ENCODE measurements at regions not wholly inside any gene's neighbourhood (a gene's known extent, or its start where the extent isn't known, plus 50 kb on each side); places are given as distances from the start of the nearest gene placed in this dataset.

- TF ChIP-seq CTCF (conservative IDR thresholded peaks at IDR 0.05), result no peak
- Mint-ChIP-seq H3K4me3 (no peak overlapping the region), H3K27me3 (ENCODE audit: low read depth) (peaks cover 5% of the 10 kb centered on the region), H3K4me1 (no peaks in the 10 kb centered on the region), H3K9me3 (peaks cover 9% of the 10 kb centered on the region), H3K36me3 (ENCODE audit: low read depth) (no peaks in the 10 kb centered on the region), H3K27ac (ENCODE audit: unreplicated experiment) (no peak overlapping the region)
- no peak for DNase-seq (ENCODE audit: low read depth, low spot score)
These were observed 273.7 kb upstream of the KLHL29 start for GRCh38 chr2:23111263-23111662.

GRCh38 chr2:23112517-23112916 lies 272.5 kb upstream of the KLHL29 start:
- no peak overlapping the region for H3K27ac Mint-ChIP-seq (ENCODE audit: unreplicated experiment)
- H3K9me3 Mint-ChIP-seq, result peaks cover 9% of the 10 kb centered on the region
- H3K4me3 Mint-ChIP-seq, result no peak overlapping the region
- no peak for DNase-seq (ENCODE audit: low read depth, low spot score)
- H3K4me1 Mint-ChIP-seq, result no peaks in the 10 kb centered on the region
- H3K36me3 Mint-ChIP-seq (ENCODE audit: low read depth), result no peaks in the 10 kb centered on the region
- no peak for TF ChIP-seq CTCF (conservative IDR thresholded peaks at IDR 0.05)
- peaks cover 5% of the 10 kb centered on the region for H3K27me3 Mint-ChIP-seq (ENCODE audit: low read depth)

GRCh38 chr2:23114299-23114698 lies 270.7 kb upstream of the KLHL29 start:
- Mint-ChIP-seq H3K4me3 (no peak overlapping the region), H3K27me3 (ENCODE audit: low read depth) (peaks cover 5% of the 10 kb centered on the region), H3K9me3 (peaks cover 7% of the 10 kb centered on the region), H3K27ac (ENCODE audit: unreplicated experiment) (no peak overlapping the region), H3K4me1 (no peaks in the 10 kb centered on the region), H3K36me3 (ENCODE audit: low read depth) (no peaks in the 10 kb centered on the region)
- no peak for TF ChIP-seq CTCF (conservative IDR thresholded peaks at IDR 0.05)
- DNase-seq (ENCODE audit: low read depth, low spot score), result no peak

GRCh38 chr2:23118313-23118712 lies 266.7 kb upstream of the KLHL29 start:
- no peaks in the 10 kb centered on the region for H3K4me1 Mint-ChIP-seq
- H3K9me3 Mint-ChIP-seq, result no peaks in the 10 kb centered on the region
- no peaks in the 10 kb centered on the region for H3K36me3 Mint-ChIP-seq (ENCODE audit: low read depth)
- no peak for TF ChIP-seq CTCF (conservative IDR thresholded peaks at IDR 0.05)
- DNase-seq (ENCODE audit: low read depth, low spot score), result no peak
- H3K27ac Mint-ChIP-seq (ENCODE audit: unreplicated experiment), result no peak overlapping the region
- H3K27me3 Mint-ChIP-seq (ENCODE audit: low read depth), result peaks cover 5% of the 10 kb centered on the region
- H3K4me3 Mint-ChIP-seq, result no peak overlapping the region

GRCh38 chr2:23118894-23119293 lies 266.1 kb upstream of the KLHL29 start:
- Mint-ChIP-seq H3K9me3 (peaks cover 2% of the 10 kb centered on the region), H3K4me1 (no peaks in the 10 kb centered on the region), H3K27me3 (ENCODE audit: low read depth) (peaks cover 3% of the 10 kb centered on the region), H3K27ac (ENCODE audit: unreplicated experiment) (no peak overlapping the region), H3K4me3 (no peak overlapping the region), H3K36me3 (ENCODE audit: low read depth) (no peaks in the 10 kb centered on the region)
- no peak for DNase-seq (ENCODE audit: low read depth, low spot score)
- TF ChIP-seq CTCF (conservative IDR thresholded peaks at IDR 0.05), result no peak

- no peak for DNase-seq (ENCODE audit: low read depth, low spot score)
- Mint-ChIP-seq H3K27ac (ENCODE audit: unreplicated experiment) (no peak overlapping the region), H3K36me3 (ENCODE audit: low read depth) (no peaks in the 10 kb centered on the region), H3K4me3 (no peak overlapping the region), H3K9me3 (peaks cover 2% of the 10 kb centered on the region), H3K27me3 (ENCODE audit: low read depth) (no peaks in the 10 kb centered on the region), H3K4me1 (no peaks in the 10 kb centered on the region)
- no peak for TF ChIP-seq CTCF (conservative IDR thresholded peaks at IDR 0.05)
These were observed 264.8 kb upstream of the KLHL29 start for GRCh38 chr2:23120161-23120560.

Measured in neural crest cell (in vitro differentiated cells).